ENCODE measurements at regions not wholly inside any gene's neighbourhood (a gene's known extent, or its start where the extent isn't known, plus 50 kb on each side); places are given as distances from the start of the nearest gene placed in this dataset.
A peak's percentile ranks its signal among the peaks of the same experiment; 100 is the strongest.
"Not testable (repeated sequence)": the region's sequence is repeated elsewhere in the genome, so short reads cannot be mapped to it uniquely, and the experiment has no call there.

- DNase-seq (ENCODE audit: low read depth) = no peak
Measured at GRCh38 chr4:26242451-26242850, 78.4 kb upstream of the RBPJ start.

- DNase-seq (ENCODE audit: low read depth) = not testable (repeated sequence)
Measured at GRCh38 chr4:26244138-26244537, 76.7 kb upstream of the RBPJ start.

- DNase-seq (ENCODE audit: low read depth) = no peak
Measured at GRCh38 chr4:26248647-26249046, 72.2 kb upstream of the RBPJ start.

- peak; percentile 26 for DNase-seq (ENCODE audit: low read depth)
Measured at GRCh38 chr4:26252349-26253025, 68.3 kb upstream of the RBPJ start.

GRCh38 chr4:26253968-26254367, 66.8 kb upstream of the RBPJ start:
- no peak for DNase-seq (ENCODE audit: low read depth)

GRCh38 chr4:26255989-26256388, 64.8 kb upstream of the RBPJ start:
- DNase-seq (ENCODE audit: low read depth) = no peak

GRCh38 chr4:26257444-26257843, 63.4 kb upstream of the RBPJ start:
- not testable (repeated sequence) for DNase-seq (ENCODE audit: low read depth)

- DNase-seq (ENCODE audit: low read depth) = no peak
Measured at GRCh38 chr4:26257850-26258249, 63.0 kb upstream of the RBPJ start.

- no peak for DNase-seq (ENCODE audit: low read depth)
Measured at GRCh38 chr4:26260571-26260970, 60.2 kb upstream of the RBPJ start.

GRCh38 chr4:26261405-26261804, 59.4 kb upstream of the RBPJ start:
- no peak for DNase-seq (ENCODE audit: low read depth)

- DNase-seq (ENCODE audit: low read depth) = no peak
Measured at GRCh38 chr4:26263165-26263564, 57.6 kb upstream of the RBPJ start.

- DNase-seq (ENCODE audit: low read depth) = no peak
Measured at GRCh38 chr4:26264109-26264508, 56.7 kb upstream of the RBPJ start.

- DNase-seq (ENCODE audit: low read depth) = no peak
Measured at GRCh38 chr4:26267087-26267486, 53.7 kb upstream of the RBPJ start.

- no peak for DNase-seq (ENCODE audit: low read depth)
Measured at GRCh38 chr4:26268246-26268645, 52.6 kb upstream of the RBPJ start.

GRCh38 chr4:26269038-26269437, 51.8 kb upstream of the RBPJ start:
- no peak for DNase-seq (ENCODE audit: low read depth)
